ENCODE measurements at regions not wholly inside any gene's neighbourhood (a gene's known extent, or its start where the extent isn't known, plus 50 kb on each side); places are given as distances from the start of the nearest gene placed in this dataset.
"Not testable (repeated sequence)": the region's sequence is repeated elsewhere in the genome, so short reads cannot be mapped to it uniquely, and the experiment has no call there.

DNA sequence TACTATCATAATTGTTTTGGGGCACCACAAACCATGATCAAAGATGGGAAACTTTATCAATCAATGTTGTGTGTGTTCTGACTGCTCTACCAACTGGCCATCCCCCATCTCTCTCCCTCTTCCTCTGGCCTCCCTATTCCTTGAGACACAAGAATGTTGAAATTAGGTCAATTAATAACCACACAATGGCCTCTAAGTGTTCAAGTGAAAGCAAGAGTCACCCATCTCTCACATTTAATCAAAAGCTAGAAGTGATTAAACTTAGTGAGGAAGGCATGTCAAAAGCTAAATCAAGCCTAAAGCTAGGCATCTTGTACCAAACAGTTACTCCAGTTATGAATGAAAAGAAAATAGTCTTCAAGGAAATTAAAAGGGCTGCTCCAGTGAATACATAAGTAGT is 390.3 kb upstream of the NFIA start:
- Histone ChIP-seq H2AFZ (ENCODE audit: low read depth, low read length, severe bottlenecking) (no peak overlapping the region), H3F3A (ENCODE audit: insufficient read depth) (no peaks in the 10 kb centered on the region), H3K27ac (ENCODE audit: low read depth, low read length) (no peak overlapping the region), H3K9me3 (ENCODE audit: insufficient read depth, low read length) (no peaks in the 10 kb centered on the region), H3K9me2 (replicated peaks; ENCODE audit: insufficient read depth, low read length) (no peaks in the 10 kb centered on the region), H3K36me3 (ENCODE audit: low read length) (no peaks in the 10 kb centered on the region), H3K4me3 (ENCODE audit: insufficient read depth, low read length, poor library complexity, severe bottlenecking) (no peak overlapping the region), H4K20me1 (ENCODE audit: low read depth, low read length) (no peaks in the 10 kb centered on the region), H3K79me2 (ENCODE audit: insufficient read depth, low read length) (no peaks in the 10 kb centered on the region), H3K9ac (ENCODE audit: low read length) (no peak overlapping the region), H3K27me3 (ENCODE audit: low read length) (no peaks in the 10 kb centered on the region), H3K4me2 (ENCODE audit: low read depth, low read length, poor library complexity, severe bottlenecking) (no peak overlapping the region)
- no peak for TF ChIP-seq EZH2phosphoT487 (conservative IDR thresholded peaks at IDR 0.05; ENCODE audit: low read length)

- not testable (repeated sequence) for H3K27ac ChIP-seq (ENCODE audit: low read depth, low read length); H4K20me1 ChIP-seq (ENCODE audit: low read depth, low read length); H3K27me3 ChIP-seq (ENCODE audit: low read length); H3K9me3 ChIP-seq (ENCODE audit: insufficient read depth, low read length); H3F3A ChIP-seq (ENCODE audit: insufficient read depth); H3K4me3 ChIP-seq (ENCODE audit: insufficient read depth, low read length, poor library complexity, severe bottlenecking); H3K9me2 ChIP-seq (replicated peaks; ENCODE audit: insufficient read depth, low read length); H2AFZ ChIP-seq (ENCODE audit: low read depth, low read length, severe bottlenecking); H3K79me2 ChIP-seq (ENCODE audit: insufficient read depth, low read length); H3K4me2 ChIP-seq (ENCODE audit: low read depth, low read length, poor library complexity, severe bottlenecking); H3K36me3 ChIP-seq (ENCODE audit: low read length); H3K9ac ChIP-seq (ENCODE audit: low read length)
These were observed 394.1 kb upstream of the NFIA start for GRCh38 chr1:60688221-60688620.

- no peak overlapping the region for H3K4me3 ChIP-seq (ENCODE audit: insufficient read depth, low read length, poor library complexity, severe bottlenecking)
- no peaks in the 10 kb centered on the region for H4K20me1 ChIP-seq (ENCODE audit: low read depth, low read length)
- no peaks in the 10 kb centered on the region for H3K9me2 ChIP-seq (replicated peaks; ENCODE audit: insufficient read depth, low read length)
- TF ChIP-seq CTCF (IDR thresholded peaks at IDR 0.05; ENCODE audit: insufficient read depth, low read length, poor library complexity, severe bottlenecking) (no peak), EZH2phosphoT487 (conservative IDR thresholded peaks at IDR 0.05; ENCODE audit: low read length) (no peak)
- H3K79me2 ChIP-seq (ENCODE audit: insufficient read depth, low read length): no peaks in the 10 kb centered on the region
- H3K9me3 ChIP-seq (ENCODE audit: insufficient read depth, low read length): no peaks in the 10 kb centered on the region
- no peak overlapping the region for H3K27ac ChIP-seq (ENCODE audit: low read depth, low read length)
- H3K27me3 ChIP-seq (ENCODE audit: low read length): no peaks in the 10 kb centered on the region
- H3K9ac ChIP-seq (ENCODE audit: low read length): no peak overlapping the region
- no peaks in the 10 kb centered on the region for H3K36me3 ChIP-seq (ENCODE audit: low read length)
- no peak overlapping the region for H2AFZ ChIP-seq (ENCODE audit: low read depth, low read length, severe bottlenecking)
- no peaks in the 10 kb centered on the region for H3F3A ChIP-seq (ENCODE audit: insufficient read depth)
- H3K4me2 ChIP-seq (ENCODE audit: low read depth, low read length, poor library complexity, severe bottlenecking): no peak overlapping the region
These were observed 401.1 kb upstream of the NFIA start for GRCh38 chr1:60681095-60681860.

DNA sequence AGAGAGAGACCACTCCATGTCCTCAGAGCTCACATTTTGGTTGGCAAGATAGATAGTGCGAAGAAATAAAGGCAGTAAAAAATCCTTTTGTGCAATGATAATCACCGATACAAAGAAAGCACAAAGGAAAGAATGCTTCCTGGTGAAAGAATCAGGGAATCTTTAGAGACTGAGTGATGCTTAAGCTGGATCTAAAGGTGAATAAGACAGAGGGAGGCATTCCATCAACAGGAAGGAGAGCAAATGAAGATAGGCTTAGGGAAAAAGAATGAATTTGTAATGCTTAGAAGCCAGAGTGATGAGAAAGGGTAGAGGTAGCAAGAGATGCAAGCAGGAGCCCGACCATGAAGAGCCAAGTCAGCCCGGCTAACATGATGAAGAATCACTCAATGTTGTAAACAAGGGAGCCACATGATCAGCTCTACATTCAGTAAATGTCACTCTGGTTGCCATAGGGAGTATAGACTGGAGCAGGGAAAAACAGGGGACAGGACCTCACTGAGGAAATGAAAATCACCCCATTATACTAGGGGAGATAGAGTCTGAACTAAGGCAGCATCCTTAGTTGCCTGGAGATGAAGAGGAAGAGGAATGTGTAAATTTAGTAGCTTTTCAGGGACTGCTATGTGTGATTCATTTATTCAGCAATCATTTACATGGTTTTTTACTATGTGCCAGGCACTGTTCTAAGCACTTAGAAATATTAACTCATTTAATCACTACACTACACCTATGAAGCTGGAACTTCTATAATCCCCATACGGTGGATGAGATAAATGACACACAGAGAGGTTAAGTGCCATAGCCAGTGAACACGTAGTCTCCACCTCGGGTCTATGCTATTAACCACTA is 402.6 kb upstream of the NFIA start:
- Histone ChIP-seq H3K9me2 (replicated peaks; ENCODE audit: insufficient read depth, low read length) (no peaks in the 10 kb centered on the region), H3K36me3 (ENCODE audit: low read length) (no peaks in the 10 kb centered on the region), H3F3A (ENCODE audit: insufficient read depth) (no peaks in the 10 kb centered on the region), H3K4me2 (ENCODE audit: low read depth, low read length, poor library complexity, severe bottlenecking) (no peak overlapping the region), H3K27ac (ENCODE audit: low read depth, low read length) (no peak overlapping the region), H3K27me3 (ENCODE audit: low read length) (no peaks in the 10 kb centered on the region), H3K79me2 (ENCODE audit: insufficient read depth, low read length) (no peaks in the 10 kb centered on the region), H3K9me3 (ENCODE audit: insufficient read depth, low read length) (no peaks in the 10 kb centered on the region), H2AFZ (ENCODE audit: low read depth, low read length, severe bottlenecking) (no peak overlapping the region), H4K20me1 (ENCODE audit: low read depth, low read length) (no peaks in the 10 kb centered on the region), H3K4me3 (ENCODE audit: insufficient read depth, low read length, poor library complexity, severe bottlenecking) (no peak overlapping the region), H3K9ac (ENCODE audit: low read length) (no peak overlapping the region)
- TF ChIP-seq EZH2phosphoT487 (conservative IDR thresholded peaks at IDR 0.05; ENCODE audit: low read length): no peak
- TF ChIP-seq CTCF (IDR thresholded peaks at IDR 0.05; ENCODE audit: insufficient read depth, low read length, poor library complexity, severe bottlenecking): no peak

All from SU-DHL-6 (cell line).